ENCODE measurements at regions not wholly inside any gene's neighbourhood (a gene's known extent, or its start where the extent isn't known, plus 50 kb on each side); places are given as distances from the start of the nearest gene placed in this dataset.
"Not testable (repeated sequence)": the region's sequence is repeated elsewhere in the genome, so short reads cannot be mapped to it uniquely, and the experiment has no call there.

DNA sequence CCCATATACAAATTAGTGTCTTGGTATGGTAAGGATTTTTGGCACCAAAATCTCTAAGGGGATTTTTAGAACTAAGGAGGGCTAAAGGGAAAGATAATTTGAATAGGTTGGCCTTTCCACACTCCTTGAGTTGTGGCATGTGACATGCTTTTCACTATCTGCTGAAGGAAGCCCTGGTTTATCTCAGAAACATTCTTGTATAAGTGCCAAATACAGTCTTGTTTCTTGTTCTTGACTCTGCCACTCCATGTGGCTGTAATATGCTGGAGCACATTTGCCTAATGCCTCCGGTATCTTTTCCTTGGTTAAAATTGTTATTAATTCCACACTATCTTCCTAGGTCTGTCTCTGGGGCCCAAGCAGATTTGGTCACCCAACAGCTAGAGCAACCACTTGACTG is 457.0 kb downstream of the USP25 start:
- no peak for DNase-seq

DNA sequence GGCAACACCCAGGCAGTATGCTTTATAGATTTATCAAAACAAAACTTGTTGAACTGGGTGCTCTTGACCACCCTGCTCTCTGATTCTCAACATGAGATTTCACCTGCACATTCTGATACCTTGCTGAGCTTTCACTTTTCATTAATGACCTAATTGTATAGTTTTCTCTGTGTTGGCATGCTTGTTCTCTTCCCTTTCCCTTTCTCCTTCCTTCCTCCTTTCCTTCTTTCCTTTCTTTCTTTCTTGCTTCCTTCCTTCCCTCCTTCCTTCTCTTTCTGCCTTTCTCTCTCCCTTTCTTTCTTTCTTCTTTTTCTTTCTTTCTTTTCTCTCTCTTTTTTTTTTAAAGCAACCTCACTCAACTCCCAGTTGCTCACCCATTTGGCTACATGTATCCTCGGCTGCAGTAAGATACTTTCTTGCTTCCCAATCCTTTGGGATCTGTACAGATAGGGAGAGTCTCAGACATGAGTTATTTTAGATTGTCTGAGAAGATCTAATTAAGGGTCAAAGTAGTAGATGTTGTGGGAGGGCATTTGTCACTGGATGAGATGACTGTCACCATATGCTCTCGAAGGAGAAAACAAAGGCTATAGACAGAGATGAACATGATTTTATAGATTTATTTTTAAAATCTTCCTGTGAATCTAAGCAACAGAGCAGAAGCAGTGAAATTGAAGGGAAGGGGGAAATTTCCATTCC is 458.0 kb downstream of the USP25 start:
- no peak for DNase-seq

DNA sequence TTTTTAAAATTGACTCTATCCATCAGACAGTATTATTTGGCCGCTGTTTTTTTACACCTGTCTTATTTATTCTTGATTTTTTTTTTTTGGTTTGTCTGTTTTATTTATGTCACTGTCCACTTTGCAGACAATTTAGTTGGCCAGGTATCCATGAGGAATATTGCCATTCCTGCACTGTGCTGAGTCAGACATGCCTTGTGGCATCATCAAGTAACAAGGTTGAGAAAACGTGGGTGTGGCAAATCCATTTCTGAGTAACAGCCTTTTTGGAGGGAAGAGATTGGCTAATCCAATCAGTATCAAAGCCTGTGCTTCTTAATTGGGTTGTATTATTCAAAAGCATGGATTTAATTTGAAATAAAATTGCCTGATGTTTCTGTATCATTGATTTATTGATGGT is 463.1 kb downstream of the USP25 start:
- no peak for DNase-seq

DNA sequence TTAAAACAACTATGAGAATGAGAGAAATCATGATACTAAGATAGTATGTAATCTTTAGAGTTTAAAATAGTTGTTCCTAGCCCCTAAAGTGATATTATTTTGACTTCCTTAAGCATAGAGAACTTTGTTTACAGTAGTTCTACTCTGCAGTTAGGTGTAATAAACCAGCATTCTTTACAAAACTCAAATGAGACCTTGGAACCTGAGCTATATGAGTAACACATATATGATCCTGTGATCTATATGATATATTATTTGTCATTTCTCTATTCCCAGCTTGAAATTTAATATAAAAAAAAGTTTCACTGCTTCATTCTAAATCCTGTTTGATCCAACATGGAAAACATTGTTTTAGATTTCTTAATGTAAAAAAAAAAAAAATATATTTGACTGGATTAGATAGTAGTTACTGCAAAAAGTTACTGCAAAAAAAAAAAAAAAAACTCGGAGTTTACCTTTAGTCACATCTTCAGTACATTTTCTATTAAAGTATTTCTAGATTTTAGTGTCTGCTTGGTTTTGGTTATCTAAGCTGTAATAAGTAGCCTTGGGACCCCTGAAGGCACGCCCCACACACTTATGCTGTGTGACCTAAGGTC is 463.8 kb downstream of the USP25 start:
- no peak for DNase-seq

DNA sequence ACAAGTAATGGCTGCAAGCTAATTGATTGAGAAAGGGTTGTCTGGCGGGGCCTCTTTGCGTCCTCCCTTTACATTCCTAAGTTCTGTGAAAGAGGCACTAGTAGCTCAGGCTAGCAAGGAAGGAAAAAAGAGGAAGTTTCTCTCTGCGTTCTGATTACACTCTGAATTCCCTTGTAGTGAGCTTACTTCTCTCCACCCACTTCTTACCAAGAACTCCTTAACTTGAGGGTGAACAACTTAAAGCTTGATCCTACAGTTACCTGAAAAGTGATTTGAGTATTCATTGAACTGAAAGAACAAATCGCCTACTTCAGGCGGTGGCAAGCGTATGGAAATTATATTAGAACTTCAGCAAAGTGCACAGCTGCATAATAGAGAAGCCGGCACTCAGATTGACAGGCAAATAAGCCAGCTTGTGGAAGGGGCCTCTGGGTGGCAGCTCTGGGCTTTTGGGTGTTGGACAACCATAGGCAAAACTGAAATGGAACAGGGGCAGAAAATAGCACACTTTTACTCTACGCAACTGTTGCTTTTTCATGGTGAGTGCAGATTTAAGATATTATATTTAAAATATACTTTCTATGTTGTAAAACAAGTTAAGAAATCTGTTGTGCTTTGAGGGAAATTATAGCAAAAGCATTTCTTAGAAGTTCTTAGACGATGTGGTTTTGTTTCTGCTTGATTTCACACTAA is 464.5 kb downstream of the USP25 start:
- no peak for DNase-seq

DNA sequence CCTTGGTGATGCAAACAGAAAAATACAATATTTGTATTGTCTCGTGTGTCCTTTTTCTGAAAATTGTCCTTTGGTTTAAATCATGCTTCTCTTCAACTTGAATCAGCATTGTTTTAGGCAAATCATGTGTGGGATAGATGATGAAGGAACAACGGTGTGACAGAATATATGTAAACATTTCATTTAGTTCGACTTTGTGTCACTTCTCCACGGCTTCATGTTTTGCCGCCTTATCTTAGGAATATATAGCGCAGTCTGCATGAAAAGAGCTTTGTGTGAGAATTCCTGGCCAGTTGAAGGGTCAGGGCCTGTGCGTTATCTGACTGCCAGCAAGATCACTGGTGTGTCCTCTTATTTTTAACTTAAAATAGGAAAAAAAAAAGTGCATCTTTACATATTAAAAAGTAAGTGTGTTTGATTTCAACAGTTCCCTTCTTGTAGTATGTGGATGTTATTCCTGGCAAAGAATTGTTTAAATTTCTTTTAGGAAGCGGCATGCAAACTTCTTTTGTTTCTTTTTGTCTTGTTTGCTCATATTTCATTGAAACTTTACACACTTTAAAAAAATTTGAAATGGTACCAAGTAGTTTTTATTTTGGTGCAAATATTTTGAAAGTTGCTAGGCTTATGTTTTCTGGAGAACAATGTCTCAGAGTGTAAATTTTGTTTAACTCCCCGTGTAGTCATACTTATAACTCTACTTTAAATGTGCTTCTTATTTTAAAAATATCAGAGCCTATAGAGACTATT is 465.2 kb downstream of the USP25 start:
- DNase-seq, result no peak

GRCh38 chr21:16195538-16195910 is 465.7 kb downstream of the USP25 start:
- no peak for DNase-seq

DNA sequence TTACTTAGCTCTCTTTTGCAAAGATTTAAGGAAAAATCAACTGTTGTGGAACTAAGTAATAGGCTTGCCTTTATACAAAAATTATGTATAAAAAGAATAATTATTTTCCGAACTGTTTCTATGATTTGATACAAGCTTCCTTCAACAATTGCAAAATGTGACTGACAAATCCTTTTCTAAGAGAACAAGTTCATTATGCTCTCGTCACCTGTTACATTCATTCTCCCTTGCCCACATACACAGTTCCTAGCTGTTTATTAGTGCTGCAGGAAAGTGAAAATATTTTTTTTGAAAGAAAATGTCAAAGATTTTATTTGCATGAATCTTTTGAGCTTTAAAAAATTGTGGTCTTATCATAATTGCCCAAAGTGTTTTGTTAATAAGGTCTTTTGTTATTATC is 466.2 kb downstream of the USP25 start:
- DNase-seq, result no peak

GRCh38 chr21:16198546-16198945 is 468.8 kb downstream of the USP25 start:
- no peak for DNase-seq

DNA sequence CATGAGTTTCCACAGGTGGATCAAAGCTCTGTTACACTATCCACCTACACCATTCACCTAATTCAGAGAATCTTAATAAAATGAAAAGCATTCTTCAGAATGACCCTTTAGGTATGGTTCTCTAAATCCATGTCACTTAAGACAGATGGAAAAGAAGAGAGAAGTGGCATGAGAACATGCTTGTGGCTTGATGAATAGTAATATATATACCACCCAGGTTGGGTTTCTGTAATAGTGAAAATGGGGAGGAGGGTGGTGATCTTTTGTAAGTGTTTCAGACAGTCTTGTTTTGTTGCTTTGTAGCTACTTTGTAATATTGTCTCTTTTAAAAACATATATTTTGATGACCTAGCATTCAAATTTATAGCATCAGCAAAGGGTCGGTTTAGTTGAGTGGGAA is 469.8 kb downstream of the USP25 start:
- DNase-seq, result no peak

DNA sequence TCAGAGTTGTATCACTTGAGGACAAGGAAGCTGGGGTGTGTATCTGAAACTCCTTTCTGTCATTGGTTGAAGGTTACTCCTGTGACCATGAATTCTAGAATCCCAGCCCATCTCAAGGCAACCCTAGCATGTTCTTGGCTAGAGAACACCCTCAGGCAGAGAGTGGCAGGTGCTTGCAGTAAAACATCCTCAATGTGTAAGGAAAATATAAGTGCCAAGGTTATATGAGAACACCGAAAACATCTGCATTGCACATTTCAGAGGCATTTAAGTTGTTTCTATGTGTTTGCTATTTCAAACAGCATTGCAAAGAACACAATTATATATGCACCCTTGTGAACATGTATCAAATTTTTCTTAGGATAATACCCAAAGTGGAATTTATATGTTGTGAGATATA is 471.9 kb downstream of the USP25 start:
- no peak for DNase-seq

GRCh38 chr21:16205527-16205926 is 475.7 kb downstream of the USP25 start:
- DNase-seq, result no peak

GRCh38 chr21:16211339-16212303 is 481.8 kb downstream of the USP25 start:
- DNase-seq, result no peak

DNA sequence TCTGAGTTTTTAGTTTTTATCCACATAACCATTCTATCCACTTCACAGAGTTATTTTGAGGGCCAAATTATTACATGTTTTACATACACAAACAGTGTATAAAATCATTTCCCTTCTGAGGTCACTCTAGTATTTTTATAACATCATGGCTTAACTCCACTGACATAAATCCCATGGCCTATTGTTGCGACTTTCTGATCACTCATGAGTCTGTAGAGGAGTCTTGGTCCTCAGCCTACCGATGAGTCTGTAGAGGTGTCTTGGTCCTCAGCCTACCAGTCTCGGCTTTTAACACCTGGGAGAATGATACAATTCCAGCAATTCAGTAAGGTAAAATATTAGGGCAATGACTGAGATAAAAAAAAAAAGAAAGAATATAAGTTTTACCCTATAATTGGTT is 483.7 kb downstream of the USP25 start:
- DNase-seq, result no peak

DNA sequence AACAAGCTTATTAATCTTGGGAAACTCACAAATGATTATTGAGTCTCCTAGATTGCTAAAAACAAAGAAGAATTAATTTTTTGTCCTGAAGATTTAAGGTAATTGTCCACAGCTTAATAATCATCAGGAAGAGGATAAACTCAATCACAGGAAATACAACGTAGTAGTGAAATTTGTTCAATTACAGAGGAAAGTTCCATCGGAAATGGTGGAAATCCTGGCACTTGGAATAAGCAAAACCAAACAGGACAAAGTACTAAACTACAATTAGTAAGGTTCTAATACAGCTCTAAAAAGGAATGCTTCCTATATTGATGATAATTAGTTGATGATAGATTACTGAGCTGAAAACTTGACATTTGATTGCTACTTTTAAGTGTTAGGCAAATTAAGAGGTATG is 485.4 kb downstream of the USP25 start:
- no peak for DNase-seq

- DNase-seq, result no peak
Measured at GRCh38 chr21:16215663-16216183, 485.9 kb downstream of the USP25 start.

- DNase-seq, result no peak
Measured at GRCh38 chr21:16216288-16216962, 486.6 kb downstream of the USP25 start.

- no peak for DNase-seq
Measured at GRCh38 chr21:16218682-16219343, 489.0 kb downstream of the USP25 start.

- DNase-seq, result not testable (repeated sequence)
Measured at GRCh38 chr21:16224756-16225155, 495.0 kb downstream of the USP25 start.

- DNase-seq, result no peak
Measured at GRCh38 chr21:16239659-16240265, 510.0 kb downstream of the USP25 start.

GRCh38 chr21:16241016-16241415 is 511.2 kb downstream of the USP25 start:
- DNase-seq, result no peak

All from effector CD4-positive, alpha-beta T cell (primary cell).